ENCODE measurements at regions not wholly inside any gene's neighbourhood (a gene's known extent, or its start where the extent isn't known, plus 50 kb on each side); places are given as distances from the start of the nearest gene placed in this dataset.

GRCh38 chr11:10955616-10956015, 97.8 kb upstream of the ZBED5 start:
- H2AFZ ChIP-seq (ENCODE audit: low read depth, low read length, poor library complexity, severe bottlenecking): no peak overlapping the region
- H3K79me2 ChIP-seq (ENCODE audit: insufficient read depth, low read length): no peaks in the 10 kb centered on the region
- intact Hi-C loops (cut with micrococcal nuclease): no loop called here
- DNase-seq (ENCODE audit: low read depth, low spot score): no peak
- TF ChIP-seq CBX3 (IDR thresholded peaks at IDR 0.05; ENCODE audit: low read depth): no peak
- TF ChIP-seq RAD21 (IDR thresholded peaks at IDR 0.05; ENCODE audit: low read depth): no peak
- no peak for TF ChIP-seq SRF (IDR thresholded peaks at IDR 0.05; ENCODE audit: low read depth)
- no peak for TF ChIP-seq JUND (IDR thresholded peaks at IDR 0.05)
- TF ChIP-seq YY1 (IDR thresholded peaks at IDR 0.05; ENCODE audit: extremely low read depth, insufficient replicate concordance, low read depth, low read length): no peak
- TF ChIP-seq FOSL1 (IDR thresholded peaks at IDR 0.05; ENCODE audit: low read depth): no peak
- no peak for TF ChIP-seq ELF1 (IDR thresholded peaks at IDR 0.05; ENCODE audit: borderline replicate concordance, low read depth)
- TF ChIP-seq POLR2A (IDR thresholded peaks at IDR 0.05; ENCODE audit: borderline replicate concordance, extremely low read depth, insufficient read depth, insufficient read length): no peak
- no peak for TF ChIP-seq CEBPB (IDR thresholded peaks at IDR 0.05; ENCODE audit: low read depth)
- TF ChIP-seq REST (IDR thresholded peaks at IDR 0.05; ENCODE audit: low read depth): no peak
- H3K27ac ChIP-seq (ENCODE audit: low read depth, low read length): no peak overlapping the region
- H3K9me2 ChIP-seq (ENCODE audit: insufficient read depth): no peaks in the 10 kb centered on the region
- no TSS peak for BruUV-seq (replicated peaks)
- H3K9me3 ChIP-seq (ENCODE audit: control insufficient read depth in 1 of 2, insufficient read depth in 1 of 2, low read depth in 1 of 2, low read length in 2 of 2): no peaks in the 10 kb centered on the region
- H4K20me1 ChIP-seq (ENCODE audit: insufficient read depth): no peaks in the 10 kb centered on the region
- H3K4me2 ChIP-seq (ENCODE audit: low read length): no peak overlapping the region
- no peak overlapping the region for H3K4me3 ChIP-seq (replicated peaks in 1 of 2; ENCODE audit: low read depth in 1 of 2, low read length in 2 of 2)
- no peak for ATAC-seq
- no peak overlapping the region for H3K9ac ChIP-seq (ENCODE audit: low read length)
- CTCF ChIA-PET: no interaction called here
- H3K36me3 ChIP-seq (ENCODE audit: control insufficient read depth in 1 of 2, insufficient read depth in 2 of 2, low read length in 2 of 2): no peaks in the 10 kb centered on the region
- RAD21 ChIA-PET (ENCODE audit: low non-redundant PET in 1 of 2, low total read pairs in 2 of 2, uncharacterized antibody in 2 of 2, unreplicated experiment in 2 of 2): no interaction called here
- no peaks in the 10 kb centered on the region for H3K27me3 ChIP-seq (ENCODE audit: insufficient read depth, low read length)
- POLR2A ChIA-PET: no interaction called here
- no peaks in the 10 kb centered on the region for H3K4me1 ChIP-seq (ENCODE audit: control insufficient read depth in 1 of 2, insufficient read depth in 2 of 2, low read length in 2 of 2)

All from HCT116 (cell line).